HepG2 (cell line): ENCODE measurements at regions not wholly inside any gene's neighbourhood (a gene's known extent, or its start where the extent isn't known, plus 50 kb on each side); places are given as distances from the start of the nearest gene placed in this dataset.

Experiments
- ATAC-seq: fragments of 200-7000 bp; cut with Tn5 transposase; 3 replicates; pipeline ENCODE4 v1.9.1; 2020; ENCODE audit warnings: mild to moderate bottlenecking, moderate library complexity
- BruUV-seq: library from RNA; stranded (reverse); fragments of 400-500 nt; replicated peaks from 2 replicates; lab custom pipeline; 2021; lab: Mats Ljungman, UMichigan
- CTCF ChIA-PET: fragments of 300-600 bp; formaldehyde crosslinking; extraction: SDS; loops from one replicate; lab custom pipeline; 2021; ENCODE audit warnings: low total read pairs, inconsistent platforms, low intra/inter-chr PET ratio; lab: Yijun Ruan, JAX
- POLR2A ChIA-PET: fragments of 350-600 bp; sonication (Branson Sonifier 250); formaldehyde crosslinking; loops from one replicate; lab custom pipeline; 2020; ENCODE audit warnings: antibody characterized with exemption, inconsistent platforms; lab: Yijun Ruan, JAX
- DNase-seq: peaks from one replicate; pipeline ENCODE4 v3.0.0-alpha.2; 2015; ENCODE audit warnings: low spot score
- FAIRE-seq: peaks from 3 replicates; lab custom pipeline; 2011; peaks lifted over from hg19 to GRCh38; lab: Jason Lieb, UNC
- H2AFZ ChIP-seq: one replicate; pipeline ENCODE4 v1.6.1; 2011; ENCODE audit warnings: low read length, inconsistent platforms
- H3K27ac ChIP-seq: fragments of 300-600 bp; 3 replicates; pipeline ENCODE4 v1.8.0; 2011; ENCODE audit warnings: mixed run types, mild to moderate bottlenecking, mixed read lengths, low read length, inconsistent platforms; ENCODE audit not compliant: insufficient read depth; ENCODE audit errors: extremely low read length
- H3K27me3 ChIP-seq, 2 experiments: fragments of 200-600 bp in 1 of 2; 2 replicates in 1 of 2; 3 replicates in 1 of 2; pipeline versions ENCODE4 v1.6.0 to v1.8.0; 2011; ENCODE audit warnings: low read length in 2 of 2, mild to moderate bottlenecking in 2 of 2, moderate library complexity in 2 of 2, inconsistent platforms in 1 of 2; ENCODE audit not compliant: insufficient read depth in 2 of 2, control insufficient read depth in 1 of 2
- H3K36me3 ChIP-seq, 2 experiments: fragments of 200-600 bp in 1 of 2; replicated peaks in 1 of 2; 2 replicates in 1 of 2; 3 replicates in 1 of 2; pipeline versions ENCODE4 v1.5.1 to v1.8.0; 2011; ENCODE audit warnings: low read length in 2 of 2, inconsistent platforms in 1 of 2; ENCODE audit not compliant: insufficient read depth in 2 of 2, control insufficient read depth in 1 of 2
- H3K4me1 ChIP-seq: 2 replicates; pipeline ENCODE4 v1.5.1; 2012; ENCODE audit warnings: low read length, inconsistent platforms; ENCODE audit not compliant: insufficient read depth
- H3K4me2 ChIP-seq: 2 replicates; pipeline ENCODE4 v1.6.0; 2011; ENCODE audit warnings: low read depth, low read length, inconsistent platforms
- H3K4me3 ChIP-seq, 3 experiments: fragments of 200-600 bp in 1 of 3; sonication (generic), shearing (Covaris generic) in 1 of 3; replicated peaks in 1 of 3; 2 replicates each; pipeline ENCODE4 v1.5.1; 2011 to 2016; ENCODE audit warnings: low read length in 3 of 3, inconsistent platforms in 2 of 3, low read depth in 2 of 3, mild to moderate bottlenecking in 2 of 3, control low read depth in 1 of 3, mixed read lengths in 1 of 3; ENCODE audit not compliant: insufficient read depth in 1 of 3
- H3K79me2 ChIP-seq: one replicate; pipeline ENCODE4 v1.6.1; 2011; ENCODE audit warnings: low read length, inconsistent platforms; ENCODE audit not compliant: insufficient read depth
- H3K9ac ChIP-seq: 2 replicates; pipeline ENCODE4 v1.6.0; 2011; ENCODE audit warnings: mild to moderate bottlenecking, low read depth, low read length, inconsistent platforms; ENCODE audit not compliant: insufficient read depth
- H3K9me3 ChIP-seq: 2 replicates; pipeline ENCODE4 v1.5.1; 2012; ENCODE audit warnings: mild to moderate bottlenecking, low read length
- H4K20me1 ChIP-seq: 2 replicates; pipeline ENCODE4 v1.6.0; 2011; ENCODE audit warnings: inconsistent platforms, mild to moderate bottlenecking, low read length, moderate library complexity; ENCODE audit not compliant: insufficient read depth
- DPF2 ChIP-seq: sonication (generic); formaldehyde crosslinking; IDR thresholded peaks from 2 replicates; pipeline ENCODE4 v1.4.0; 2020; ENCODE audit warnings: mild to moderate bottlenecking, low read depth, missing genetic modification reagents, borderline replicate concordance
- ETV6 ChIP-seq: sonication (generic); formaldehyde crosslinking; conservative IDR thresholded peaks from 2 replicates; pipeline ENCODE4 v1.4.0; 2020; ENCODE audit warnings: missing genetic modification reagents
- KAT8 ChIP-seq: IDR thresholded peaks from 2 replicates; pipeline ENCODE4 v1.6.1; 2016; ENCODE audit warnings: missing genetic modification reagents, missing compliant biosample characterization
- MXD3 ChIP-seq: IDR thresholded peaks from 2 replicates; pipeline ENCODE4 v1.6.1; 2016; ENCODE audit warnings: mild to moderate bottlenecking, missing biosample characterization, missing genetic modification reagents
- NPAS2 ChIP-seq: sonication (generic); formaldehyde crosslinking; IDR thresholded peaks from 2 replicates; pipeline ENCODE4 v1.8.0; 2022; ENCODE audit warnings: mild to moderate bottlenecking, missing genetic modification reagents, borderline replicate concordance
- NR3C1 ChIP-seq: sonication (generic); formaldehyde crosslinking; IDR thresholded peaks from 2 replicates; pipeline ENCODE4 v1.4.0; 2020; ENCODE audit warnings: missing genetic modification reagents
- SIN3B ChIP-seq: fragments of 150-350 bp; IDR thresholded peaks from 2 replicates; pipeline ENCODE4 v1.6.1; 2014; ENCODE audit warnings: low read length
- TAF15 ChIP-seq: fragments of 200-400 bp; formaldehyde crosslinking; IDR thresholded peaks from one replicate; pipeline ENCODE4 v1.6.1; 2018; ENCODE audit warnings: mild to moderate bottlenecking, low read depth, low read length; ENCODE audit not compliant: poor library complexity, severe bottlenecking
- TSC22D2 ChIP-seq: sonication (generic); formaldehyde crosslinking; IDR thresholded peaks from 2 replicates; pipeline ENCODE4 v1.5.1; 2020; ENCODE audit warnings: missing genetic modification reagents, mild to moderate bottlenecking, borderline replicate concordance
- XBP1 ChIP-seq: sonication (generic); formaldehyde crosslinking; IDR thresholded peaks from 2 replicates; pipeline ENCODE4 v1.5.0; 2020; ENCODE audit warnings: missing genetic modification reagents
- ZKSCAN8 ChIP-seq: IDR thresholded peaks from 2 replicates; pipeline ENCODE4 v1.6.1; 2016; ENCODE audit warnings: borderline replicate concordance, missing genetic modification reagents, missing compliant biosample characterization
- WGBS: methylation state at CpG from one replicate; pipeline ENCODE4 v1.1.6; 2017; ENCODE audit warnings: low lambda C conversion rate; 5-methylcytosine and 5-hydroxymethylcytosine counted together
- in situ Hi-C: cut with HindIII; loops from 2 replicates; pipeline ENCODE4 v1.10.0; 2017; ENCODE audit warnings: low pct_unique_long_range_greater_than_20kb; ENCODE audit not compliant: extremely low pct_ligation_motif_present
- intact Hi-C: fragments of 100-400 bp; cut with micrococcal nuclease; formaldehyde crosslinking; loops from one replicate; pipeline ENCODE4 v1.10.0; 2022; ENCODE audit not compliant: unreplicated experiment
- TF ChIP-seq, protein P1 (sequence below): IDR thresholded peaks from 2 replicates; pipeline ENCODE4 v1.6.1; 2012; ENCODE audit warnings: low read depth, low read length, improper control_type of control experiment
- TF ChIP-seq, protein P2 (sequence below): sonication (generic); formaldehyde crosslinking; IDR thresholded peaks from 2 replicates; pipeline ENCODE4 v1.5.0; 2020; ENCODE audit warnings: mild to moderate bottlenecking, missing genetic modification reagents
- TF ChIP-seq, protein P3 (sequence below): fragments of 450-650 bp; IDR thresholded peaks from 2 replicates; pipeline ENCODE4 v1.6.1; 2016

GRCh38 chr5:152151940-152152339 lies 227.3 kb upstream of the GLRA1 start:
- BruUV-seq: no TSS peak
- Histone ChIP-seq H4K20me1 (no peaks in the 10 kb centered on the region), H3K36me3 (no peaks in the 10 kb centered on the region), H3K4me3 (no peak overlapping the region), H3K27me3 (peaks cover 0 to 5% of the 10 kb centered on the region in 2 experiments; a peak in 1 of 5 replicates), H2AFZ (no peak overlapping the region), H3K4me2 (no peak overlapping the region), H3K4me1 (no peaks in the 10 kb centered on the region), H3K27ac (no peak overlapping the region), H3K9ac (no peak overlapping the region), H3K79me2 (no peaks in the 10 kb centered on the region), H3K9me3 (no peaks in the 10 kb centered on the region)
- TF ChIP-seq DPF2 (CRISPR knock-in tag) (no peak), NR3C1 (CRISPR knock-in tag) (no peak), SIN3B (no peak), XBP1 (CRISPR knock-in tag) (no peak), ZKSCAN8 (CRISPR knock-in tag) (no peak), TSC22D2 (CRISPR knock-in tag) (no peak), MXD3 (no peak), TAF15 (no peak), ETV6 (CRISPR knock-in tag) (no peak), KAT8 (CRISPR knock-in tag) (no peak), NPAS2 (no peak)
- TF ChIP-seq, protein P1, sequence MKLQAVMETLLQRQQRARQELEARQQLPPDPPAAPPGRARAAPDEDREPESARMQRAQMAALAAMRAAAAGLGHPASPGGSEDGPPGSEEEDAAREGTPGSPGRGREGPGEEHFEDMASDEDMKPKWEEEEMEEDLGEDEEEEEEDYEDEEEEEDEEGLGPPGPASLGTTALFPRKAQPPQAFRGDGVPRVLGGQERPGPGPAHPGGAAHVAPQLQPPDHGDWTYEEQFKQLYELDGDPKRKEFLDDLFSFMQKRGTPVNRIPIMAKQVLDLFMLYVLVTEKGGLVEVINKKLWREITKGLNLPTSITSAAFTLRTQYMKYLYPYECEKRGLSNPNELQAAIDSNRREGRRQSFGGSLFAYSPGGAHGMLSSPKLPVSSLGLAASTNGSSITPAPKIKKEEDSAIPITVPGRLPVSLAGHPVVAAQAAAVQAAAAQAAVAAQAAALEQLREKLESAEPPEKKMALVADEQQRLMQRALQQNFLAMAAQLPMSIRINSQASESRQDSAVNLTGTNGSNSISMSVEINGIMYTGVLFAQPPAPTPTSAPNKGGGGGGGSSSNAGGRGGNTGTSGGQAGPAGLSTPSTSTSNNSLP: no peak
- TF ChIP-seq, protein P2, sequence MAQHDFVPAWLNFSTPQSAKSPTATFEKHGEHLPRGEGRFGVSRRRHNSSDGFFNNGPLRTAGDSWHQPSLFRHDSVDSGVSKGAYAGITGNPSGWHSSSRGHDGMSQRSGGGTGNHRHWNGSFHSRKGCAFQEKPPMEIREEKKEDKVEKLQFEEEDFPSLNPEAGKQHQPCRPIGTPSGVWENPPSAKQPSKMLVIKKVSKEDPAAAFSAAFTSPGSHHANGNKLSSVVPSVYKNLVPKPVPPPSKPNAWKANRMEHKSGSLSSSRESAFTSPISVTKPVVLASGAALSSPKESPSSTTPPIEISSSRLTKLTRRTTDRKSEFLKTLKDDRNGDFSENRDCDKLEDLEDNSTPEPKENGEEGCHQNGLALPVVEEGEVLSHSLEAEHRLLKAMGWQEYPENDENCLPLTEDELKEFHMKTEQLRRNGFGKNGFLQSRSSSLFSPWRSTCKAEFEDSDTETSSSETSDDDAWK (CRISPR knock-in tag): no peak
- TF ChIP-seq, protein P3, sequence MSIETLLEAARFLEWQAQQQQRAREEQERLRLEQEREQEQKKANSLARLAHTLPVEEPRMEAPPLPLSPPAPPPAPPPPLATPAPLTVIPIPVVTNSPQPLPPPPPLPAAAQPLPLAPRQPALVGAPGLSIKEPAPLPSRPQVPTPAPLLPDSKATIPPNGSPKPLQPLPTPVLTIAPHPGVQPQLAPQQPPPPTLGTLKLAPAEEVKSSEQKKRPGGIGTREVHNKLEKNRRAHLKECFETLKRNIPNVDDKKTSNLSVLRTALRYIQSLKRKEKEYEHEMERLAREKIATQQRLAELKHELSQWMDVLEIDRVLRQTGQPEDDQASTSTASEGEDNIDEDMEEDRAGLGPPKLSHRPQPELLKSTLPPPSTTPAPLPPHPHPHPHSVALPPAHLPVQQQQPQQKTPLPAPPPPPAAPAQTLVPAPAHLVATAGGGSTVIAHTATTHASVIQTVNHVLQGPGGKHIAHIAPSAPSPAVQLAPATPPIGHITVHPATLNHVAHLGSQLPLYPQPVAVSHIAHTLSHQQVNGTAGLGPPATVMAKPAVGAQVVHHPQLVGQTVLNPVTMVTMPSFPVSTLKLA: no peak
- 24% methylated on average over 3 of the region's 3 CpGs for WGBS
- FAIRE-seq: no peak
- ATAC-seq: no peak
- intact Hi-C loops: no loop called here
- no peak for DNase-seq
- ChIA-PET POLR2A (no interaction called here), CTCF (no interaction called here)
- in situ Hi-C loops: no loop called here
